OCI-LY3 (cell line): ENCODE measurements at regions not wholly inside any gene's neighbourhood (a gene's known extent, or its start where the extent isn't known, plus 50 kb on each side); places are given as distances from the start of the nearest gene placed in this dataset.

ENCODE experiments used
- H2AFZ ChIP-seq: fragments of 200-600, 300-600 bp; shearing (Covaris generic); 2 replicates; pipeline ENCODE4 v1.6.0; 2014; ENCODE audit warnings: antibody characterized with exemption, low read depth, low read length
- H3K27ac ChIP-seq: fragments of 200-600, 300-600 bp; sonication (generic); 2 replicates; pipeline ENCODE4 v1.5.1; 2014; ENCODE audit warnings: mild to moderate bottlenecking, low read length, moderate library complexity, mixed read lengths
- H3K27me3 ChIP-seq: fragments of 200-600, 300-600 bp; sonication (generic); 2 replicates; pipeline ENCODE4 v1.6.1; 2014; ENCODE audit warnings: low read depth, low read length, mixed read lengths
- H3K36me3 ChIP-seq: fragments of 200-600, 300-600 bp; sonication (generic); replicated peaks from 2 replicates; pipeline ENCODE3; 2014; ENCODE audit warnings: low read depth, low read length, mixed read lengths
- H3K4me1 ChIP-seq: fragments of 300-600, 200-600 bp; sonication (generic); 2 replicates; pipeline ENCODE4 v1.6.1; 2014; ENCODE audit warnings: low read length, mixed read lengths
- H3K4me2 ChIP-seq: fragments of 200-600, 300-600 bp; sonication (generic); 2 replicates; pipeline ENCODE4 v1.6.1; 2014; ENCODE audit warnings: low read length, mixed read lengths
- H3K4me3 ChIP-seq: fragments of 300-600, 200-600 bp; sonication (generic); 2 replicates; pipeline ENCODE4 v1.5.1; 2014; ENCODE audit warnings: antibody characterized with exemption, mild to moderate bottlenecking, low read length, moderate library complexity
- H3K79me2 ChIP-seq: fragments of 300-600, 200-600 bp; shearing (Covaris generic); 2 replicates; pipeline ENCODE4 v1.6.1; 2014; ENCODE audit warnings: mild to moderate bottlenecking, low read length, mixed read lengths
- H3K9ac ChIP-seq: fragments of 300-600, 200-600 bp; shearing (Covaris generic); 2 replicates; pipeline ENCODE4 v1.6.0; 2014; ENCODE audit warnings: mild to moderate bottlenecking, low read length, moderate library complexity
- H3K9me3 ChIP-seq: fragments of 200-600, 300-600 bp; shearing (Covaris generic); 2 replicates; pipeline ENCODE4 v1.6.1; 2014; ENCODE audit warnings: low read length, mixed read lengths; ENCODE audit not compliant: insufficient read depth
- H4K20me1 ChIP-seq: fragments of 200-600, 300-600 bp; sonication (generic); 2 replicates; pipeline ENCODE4 v1.6.1; 2016; ENCODE audit warnings: low read length, mixed read lengths; ENCODE audit not compliant: insufficient read depth
- CTCF ChIP-seq: fragments of 200-600, 300-600 bp; sonication (generic); IDR thresholded peaks from 2 replicates; pipeline ENCODE4 v1.5.1; 2014; ENCODE audit warnings: antibody characterized with exemption, low read length, low read depth
- EZH2phosphoT487 ChIP-seq: fragments of 200-600 bp; shearing (Covaris generic); IDR thresholded peaks from 2 replicates; pipeline ENCODE4 v1.6.1; 2018; ENCODE audit warnings: antibody characterized with exemption, mixed run types, low read depth

GRCh38 chr1:11399250-11399649, 79.7 kb upstream of the DISP3 start:
- Histone ChIP-seq H3K4me2 (no peak overlapping the region), H3K79me2 (no peaks in the 10 kb centered on the region), H3K27me3 (no peaks in the 10 kb centered on the region), H3K9ac (no peak overlapping the region), H3K9me3 (no peaks in the 10 kb centered on the region), H3K4me3 (no peak overlapping the region), H3K36me3 (no peaks in the 10 kb centered on the region), H4K20me1 (no peaks in the 10 kb centered on the region), H3K4me1 (no peaks in the 10 kb centered on the region), H3K27ac (no peak overlapping the region), H2AFZ (no peak overlapping the region)
- no peak for TF ChIP-seq CTCF
- TF ChIP-seq EZH2phosphoT487, result no peak

DNA sequence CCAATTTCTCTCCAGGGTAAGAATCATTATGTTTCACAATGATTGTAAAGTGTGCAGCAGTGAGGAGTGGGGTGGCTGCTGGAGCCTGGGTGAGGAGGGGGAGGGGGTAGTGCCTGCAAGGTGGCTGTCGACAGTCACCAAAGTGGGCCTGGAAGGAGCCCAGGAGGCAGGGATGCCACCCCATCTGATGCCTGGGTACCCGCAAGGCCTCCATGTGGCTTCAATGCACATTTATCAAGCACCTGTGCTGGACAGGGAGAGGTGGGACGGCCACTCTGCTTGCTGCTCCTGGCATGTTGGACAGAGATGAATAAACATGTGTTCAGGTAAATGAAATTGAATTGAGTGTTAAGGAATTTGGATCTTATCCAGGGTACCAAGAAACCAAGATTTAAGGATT, 78.8 kb upstream of the DISP3 start:
- Histone ChIP-seq H3K4me1 (no peaks in the 10 kb centered on the region), H3K4me3 (no peak overlapping the region), H3K4me2 (no peak overlapping the region), H3K27me3 (no peaks in the 10 kb centered on the region), H2AFZ (no peak overlapping the region), H3K79me2 (no peaks in the 10 kb centered on the region), H3K36me3 (no peaks in the 10 kb centered on the region), H3K27ac (no peak overlapping the region), H3K9me3 (no peaks in the 10 kb centered on the region), H3K9ac (no peak overlapping the region), H4K20me1 (no peaks in the 10 kb centered on the region)
- TF ChIP-seq CTCF (no peak), EZH2phosphoT487 (no peak)

- Histone ChIP-seq H2AFZ (no peak overlapping the region), H3K27me3 (no peaks in the 10 kb centered on the region), H4K20me1 (no peaks in the 10 kb centered on the region)
Observed at GRCh38 chr1:11400567-11400966, 78.4 kb upstream of the DISP3 start.

DNA sequence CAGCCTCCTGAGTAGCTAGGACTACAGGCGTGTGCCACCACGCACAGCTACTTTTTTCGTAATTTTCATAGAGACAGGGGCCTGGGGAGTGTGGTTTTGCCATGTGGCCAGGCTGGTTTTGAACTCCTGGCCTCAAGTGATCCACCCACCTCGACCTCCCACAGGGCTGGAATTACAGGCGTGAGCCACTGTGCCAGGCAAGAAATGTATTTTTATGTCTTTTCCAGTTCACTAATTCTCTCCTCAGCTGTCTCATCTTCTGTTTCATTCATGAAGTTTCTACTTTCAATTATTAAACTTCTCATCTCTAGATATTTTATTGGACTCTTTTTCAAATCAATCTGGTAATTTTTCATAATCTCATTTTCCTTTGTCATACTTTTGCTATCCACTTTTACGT, 72.1 kb upstream of the DISP3 start:
- Histone ChIP-seq H3K4me1 (no peaks in the 10 kb centered on the region), H4K20me1 (no peaks in the 10 kb centered on the region), H3K9ac (no peak overlapping the region), H3K27ac (no peak overlapping the region), H3K4me2 (no peak overlapping the region), H3K27me3 (no peaks in the 10 kb centered on the region), H2AFZ (no peak overlapping the region), H3K79me2 (no peaks in the 10 kb centered on the region), H3K4me3 (no peak overlapping the region), H3K36me3 (no peaks in the 10 kb centered on the region), H3K9me3 (no peaks in the 10 kb centered on the region)
- TF ChIP-seq CTCF (no peak), EZH2phosphoT487 (no peak)

More at GRCh38 chr1:11400567-11400966, 78.4 kb upstream of the DISP3 start:
- H3K4me2 ChIP-seq, result no peak overlapping the region
- H3K9me3 ChIP-seq, result no peaks in the 10 kb centered on the region
- H3K4me1 ChIP-seq, result no peaks in the 10 kb centered on the region
- no peaks in the 10 kb centered on the region for H3K79me2 ChIP-seq
- H3K27ac ChIP-seq, result no peak overlapping the region
- TF ChIP-seq EZH2phosphoT487, result no peak
- TF ChIP-seq CTCF, result no peak
- H3K36me3 ChIP-seq, result no peaks in the 10 kb centered on the region
- no peak overlapping the region for H3K4me3 ChIP-seq
- no peak overlapping the region for H3K9ac ChIP-seq
